ENCODE measurements at regions not wholly inside any gene's neighbourhood (a gene's known extent, or its start where the extent isn't known, plus 50 kb on each side); places are given as distances from the start of the nearest gene placed in this dataset.

GRCh38 chr2:133959066-133959465 is 294.8 kb upstream of the MGAT5 start (continued):
- TF ChIP-seq, protein P1, sequence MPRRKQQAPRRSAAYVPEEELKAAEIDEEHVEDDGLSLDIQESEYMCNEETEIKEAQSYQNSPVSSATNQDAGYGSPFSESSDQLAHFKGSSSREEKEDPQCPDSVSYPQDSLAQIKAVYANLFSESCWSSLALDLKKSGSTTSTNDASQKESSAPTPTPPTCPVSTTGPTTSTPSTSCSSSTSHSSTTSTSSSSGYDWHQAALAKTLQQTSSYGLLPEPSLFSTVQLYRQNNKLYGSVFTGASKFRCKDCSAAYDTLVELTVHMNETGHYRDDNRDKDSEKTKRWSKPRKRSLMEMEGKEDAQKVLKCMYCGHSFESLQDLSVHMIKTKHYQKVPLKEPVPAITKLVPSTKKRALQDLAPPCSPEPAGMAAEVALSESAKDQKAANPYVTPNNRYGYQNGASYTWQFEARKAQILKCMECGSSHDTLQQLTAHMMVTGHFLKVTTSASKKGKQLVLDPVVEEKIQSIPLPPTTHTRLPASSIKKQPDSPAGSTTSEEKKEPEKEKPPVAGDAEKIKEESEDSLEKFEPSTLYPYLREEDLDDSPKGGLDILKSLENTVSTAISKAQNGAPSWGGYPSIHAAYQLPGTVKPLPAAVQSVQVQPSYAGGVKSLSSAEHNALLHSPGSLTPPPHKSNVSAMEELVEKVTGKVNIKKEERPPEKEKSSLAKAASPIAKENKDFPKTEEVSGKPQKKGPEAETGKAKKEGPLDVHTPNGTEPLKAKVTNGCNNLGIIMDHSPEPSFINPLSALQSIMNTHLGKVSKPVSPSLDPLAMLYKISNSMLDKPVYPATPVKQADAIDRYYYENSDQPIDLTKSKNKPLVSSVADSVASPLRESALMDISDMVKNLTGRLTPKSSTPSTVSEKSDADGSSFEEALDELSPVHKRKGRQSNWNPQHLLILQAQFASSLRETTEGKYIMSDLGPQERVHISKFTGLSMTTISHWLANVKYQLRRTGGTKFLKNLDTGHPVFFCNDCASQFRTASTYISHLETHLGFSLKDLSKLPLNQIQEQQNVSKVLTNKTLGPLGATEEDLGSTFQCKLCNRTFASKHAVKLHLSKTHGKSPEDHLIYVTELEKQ (CRISPR knock-in tag; IDR thresholded peaks at IDR 0.05) = no peak
- TF ChIP-seq NEUROD1 (IDR thresholded peaks at IDR 0.05; ENCODE audit: borderline replicate concordance, low read depth, low read length, partially characterized antibody) = no peak
- TF ChIP-seq ZNF586 (CRISPR knock-in tag; conservative IDR thresholded peaks at IDR 0.05) = no peak
- no peak for TF ChIP-seq FOXM1 (IDR thresholded peaks at IDR 0.05; ENCODE audit: low read depth)
- no peak for TF ChIP-seq FOXM1 (CRISPR knock-in tag; IDR thresholded peaks at IDR 0.05; ENCODE audit: low read depth)
- TF ChIP-seq, protein P2, sequence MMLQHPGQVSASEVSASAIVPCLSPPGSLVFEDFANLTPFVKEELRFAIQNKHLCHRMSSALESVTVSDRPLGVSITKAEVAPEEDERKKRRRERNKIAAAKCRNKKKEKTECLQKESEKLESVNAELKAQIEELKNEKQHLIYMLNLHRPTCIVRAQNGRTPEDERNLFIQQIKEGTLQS (IDR thresholded peaks at IDR 0.05) = no peak
- TF ChIP-seq, protein P2 (CRISPR knock-in tag; conservative IDR thresholded peaks at IDR 0.05) = no peak
